Neural progenitor cell (in vitro differentiated cells): ENCODE measurements at regions not wholly inside any gene's neighbourhood (a gene's known extent, or its start where the extent isn't known, plus 50 kb on each side); places are given as distances from the start of the nearest gene placed in this dataset.

Experiments
- EZH2 ChIP-seq: fragments of 200-600 bp; sonication (generic); IDR thresholded peaks from 2 replicates; pipeline ENCODE4 v1.6.1; 2017; ENCODE audit warnings: antibody characterized with exemption, mild to moderate bottlenecking, moderate library complexity
- EZH2phosphoT487 ChIP-seq: fragments of 200-600 bp; sonication (generic); IDR thresholded peaks from 2 replicates; pipeline ENCODE4 v1.6.1; 2017; ENCODE audit warnings: antibody characterized with exemption
- TF ChIP-seq, protein P1 (sequence below): fragments of 200-600 bp; sonication (generic); IDR thresholded peaks from 2 replicates; pipeline ENCODE4 v1.5.1; 2017; ENCODE audit warnings: antibody characterized with exemption, mild to moderate bottlenecking

DNA sequence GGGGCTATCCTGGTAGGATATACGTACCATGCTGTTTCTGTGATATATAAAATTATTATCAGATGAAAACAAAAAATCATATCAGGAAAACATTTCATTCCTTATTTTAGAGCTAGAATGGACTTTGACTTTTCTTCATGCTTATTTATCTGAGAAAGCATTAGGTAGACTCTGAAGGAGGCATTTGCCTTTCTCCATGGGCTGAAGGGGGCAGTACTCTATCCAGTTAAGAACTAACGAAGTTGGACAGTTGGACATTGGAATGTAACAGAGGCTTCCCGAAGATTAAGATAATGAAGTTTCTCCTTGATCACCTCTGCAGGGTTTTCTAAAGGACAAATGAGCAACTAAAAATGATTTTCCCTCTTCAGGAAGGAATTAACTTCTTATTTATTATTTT, 233.9 kb downstream of the SAMD5 start:
- TF ChIP-seq, protein P1, sequence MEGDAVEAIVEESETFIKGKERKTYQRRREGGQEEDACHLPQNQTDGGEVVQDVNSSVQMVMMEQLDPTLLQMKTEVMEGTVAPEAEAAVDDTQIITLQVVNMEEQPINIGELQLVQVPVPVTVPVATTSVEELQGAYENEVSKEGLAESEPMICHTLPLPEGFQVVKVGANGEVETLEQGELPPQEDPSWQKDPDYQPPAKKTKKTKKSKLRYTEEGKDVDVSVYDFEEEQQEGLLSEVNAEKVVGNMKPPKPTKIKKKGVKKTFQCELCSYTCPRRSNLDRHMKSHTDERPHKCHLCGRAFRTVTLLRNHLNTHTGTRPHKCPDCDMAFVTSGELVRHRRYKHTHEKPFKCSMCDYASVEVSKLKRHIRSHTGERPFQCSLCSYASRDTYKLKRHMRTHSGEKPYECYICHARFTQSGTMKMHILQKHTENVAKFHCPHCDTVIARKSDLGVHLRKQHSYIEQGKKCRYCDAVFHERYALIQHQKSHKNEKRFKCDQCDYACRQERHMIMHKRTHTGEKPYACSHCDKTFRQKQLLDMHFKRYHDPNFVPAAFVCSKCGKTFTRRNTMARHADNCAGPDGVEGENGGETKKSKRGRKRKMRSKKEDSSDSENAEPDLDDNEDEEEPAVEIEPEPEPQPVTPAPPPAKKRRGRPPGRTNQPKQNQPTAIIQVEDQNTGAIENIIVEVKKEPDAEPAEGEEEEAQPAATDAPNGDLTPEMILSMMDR, result peak; percentile 31
- TF ChIP-seq EZH2, result no peak
- no peak for TF ChIP-seq EZH2phosphoT487
